HG02870 (cell line): ENCODE measurements at regions not wholly inside any gene's neighbourhood (a gene's known extent, or its start where the extent isn't known, plus 50 kb on each side); places are given as distances from the start of the nearest gene placed in this dataset.

Source experiments
- ATAC-seq: cut with Tn5 transposase; IDR thresholded peaks from one replicate; pipeline ENCODE4 v1.9.1; 2021; ENCODE audit warnings: mild to moderate bottlenecking, moderate library complexity; ENCODE audit not compliant: unreplicated experiment

DNA sequence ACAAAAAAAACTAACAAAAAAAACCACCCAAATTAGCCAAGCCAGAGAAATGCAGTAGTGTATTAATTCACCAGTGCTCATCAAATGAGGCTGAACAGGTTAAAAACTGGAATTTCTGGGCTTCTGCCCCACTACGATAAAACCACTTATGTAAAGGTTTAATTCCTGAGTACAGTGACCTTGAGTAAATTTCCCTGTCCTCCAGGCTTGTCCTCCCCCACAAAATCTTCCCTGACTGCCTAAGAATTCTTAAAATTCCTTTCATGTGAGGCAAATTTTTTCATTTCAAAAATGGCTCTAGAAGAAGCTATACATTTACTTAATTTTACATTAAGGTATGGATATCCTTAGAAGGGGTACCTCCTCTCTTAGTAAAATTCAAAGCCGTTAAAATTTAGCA is 80.1 kb upstream of the ID4 start:
- ATAC-seq: no peak

GRCh38 chr6:19759117-19759880 is 77.9 kb upstream of the ID4 start:
- ATAC-seq: no peak

DNA sequence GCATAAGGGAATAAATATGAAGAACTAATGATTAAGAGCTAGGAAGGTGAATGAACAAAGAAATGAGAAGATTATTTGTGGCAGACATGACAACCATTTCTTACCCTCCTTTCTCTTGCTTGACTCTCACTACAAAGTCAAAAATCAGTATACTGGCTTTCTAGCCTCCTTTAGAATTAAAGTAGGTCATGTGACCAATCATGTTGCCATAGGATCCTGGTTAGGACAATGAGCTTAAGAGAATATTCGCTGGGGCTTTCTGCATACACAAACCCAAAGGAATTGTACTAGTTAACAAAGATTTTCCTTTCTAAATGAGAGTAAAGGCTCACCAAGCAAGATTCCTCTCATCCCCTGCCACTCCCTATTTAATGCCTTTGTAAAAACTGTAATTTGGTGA is 76.0 kb upstream of the ID4 start:
- no peak for ATAC-seq

GRCh38 chr6:19771753-19772336 is 65.3 kb upstream of the ID4 start:
- ATAC-seq: no peak

- ATAC-seq: no peak
Measured at GRCh38 chr6:19772891-19773290, 64.3 kb upstream of the ID4 start.

DNA sequence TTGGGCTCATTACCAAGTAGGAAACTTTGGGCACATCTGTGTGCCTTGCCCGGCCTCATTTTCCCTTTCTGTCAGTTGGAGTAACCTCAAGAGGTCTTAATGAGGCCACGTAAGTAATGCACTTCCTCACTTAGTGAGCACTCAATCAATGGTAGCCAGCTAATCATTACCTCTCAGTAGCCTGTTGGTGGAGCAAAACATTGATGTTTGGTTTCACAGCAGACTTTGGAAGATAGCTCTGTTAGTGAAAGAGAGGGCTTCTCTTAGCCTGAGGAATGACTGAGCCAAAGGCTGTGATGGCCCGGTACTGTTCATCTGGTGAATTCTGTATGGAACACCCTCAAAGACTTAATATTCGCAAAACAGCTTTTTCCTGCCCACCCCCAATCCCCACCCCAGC is 55.9 kb upstream of the ID4 start:
- no peak for ATAC-seq

DNA sequence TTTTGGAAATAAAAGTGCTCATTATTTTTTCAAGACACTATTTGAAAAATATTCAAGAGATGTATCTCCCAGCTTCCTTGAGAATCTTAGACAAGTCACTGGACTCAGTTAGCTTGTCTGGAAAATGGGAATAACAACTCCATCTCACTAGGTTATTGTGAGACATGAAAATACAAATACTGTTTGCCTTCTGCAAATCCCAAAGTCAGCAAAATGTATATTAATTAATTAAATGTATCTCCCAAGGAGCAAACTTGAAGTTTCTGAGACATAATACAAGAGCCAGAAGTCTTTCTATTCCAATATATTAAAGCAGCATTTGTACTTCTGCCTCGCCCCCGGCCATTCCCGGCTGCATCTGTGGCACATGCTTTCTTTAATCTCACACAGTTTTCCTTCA is 54.6 kb upstream of the ID4 start:
- ATAC-seq: no peak
